ENCODE measurements at regions not wholly inside any gene's neighbourhood (a gene's known extent, or its start where the extent isn't known, plus 50 kb on each side); places are given as distances from the start of the nearest gene placed in this dataset.

DNA sequence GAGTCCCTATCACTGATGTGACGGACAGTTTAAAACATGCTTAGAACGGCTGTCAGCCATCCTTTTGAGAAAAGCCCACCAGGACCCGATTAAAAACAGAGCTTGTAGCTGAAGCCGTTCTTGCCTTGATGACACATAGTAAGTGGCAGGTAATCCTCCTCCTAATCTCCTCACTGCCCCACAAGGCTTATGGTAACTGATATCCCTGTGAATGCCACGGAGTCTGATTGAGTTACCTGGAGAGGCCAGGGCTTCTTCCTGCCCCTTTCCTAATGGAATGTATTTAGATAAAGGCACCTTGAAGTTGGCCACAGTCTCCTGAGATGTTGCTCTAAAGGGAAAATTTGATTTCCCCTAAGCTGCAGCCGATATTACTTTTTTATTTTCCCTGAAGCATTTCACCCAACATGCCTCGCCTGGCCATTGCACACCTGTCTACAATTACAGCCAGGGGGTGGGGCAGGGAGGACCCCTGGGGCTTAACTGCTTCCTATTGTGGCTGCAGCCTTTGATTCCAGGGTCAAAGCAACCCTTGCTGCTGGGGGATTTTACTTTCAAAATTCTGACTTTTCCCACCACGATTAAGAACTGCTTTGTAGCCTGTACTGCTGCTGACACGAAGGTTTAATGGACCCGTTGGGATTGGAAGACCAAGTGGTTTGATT lies 169.0 kb upstream of the GPR26 start:
- DNase-seq (ENCODE audit: low spot score) = no peak

DNA sequence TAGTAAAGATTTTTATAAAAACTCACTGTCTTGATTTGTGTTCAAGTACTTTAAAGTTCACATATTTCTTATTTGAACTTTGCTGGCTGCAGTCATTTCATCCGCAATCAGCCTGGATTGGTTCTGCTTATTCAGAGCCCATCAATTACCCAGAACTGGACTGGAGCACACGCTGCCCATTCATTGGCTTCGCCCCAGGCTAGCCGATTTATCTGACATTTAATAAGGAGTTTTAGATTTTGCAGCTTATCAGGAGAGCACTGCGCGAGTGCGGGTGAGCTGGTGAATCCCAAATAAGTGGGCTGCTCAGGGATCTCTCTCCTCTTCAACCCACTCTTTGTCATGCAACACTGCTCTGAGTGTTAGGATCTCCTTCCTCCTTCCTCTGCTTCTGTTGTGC lies 166.0 kb upstream of the GPR26 start:
- no peak for DNase-seq (ENCODE audit: low spot score)

DNA sequence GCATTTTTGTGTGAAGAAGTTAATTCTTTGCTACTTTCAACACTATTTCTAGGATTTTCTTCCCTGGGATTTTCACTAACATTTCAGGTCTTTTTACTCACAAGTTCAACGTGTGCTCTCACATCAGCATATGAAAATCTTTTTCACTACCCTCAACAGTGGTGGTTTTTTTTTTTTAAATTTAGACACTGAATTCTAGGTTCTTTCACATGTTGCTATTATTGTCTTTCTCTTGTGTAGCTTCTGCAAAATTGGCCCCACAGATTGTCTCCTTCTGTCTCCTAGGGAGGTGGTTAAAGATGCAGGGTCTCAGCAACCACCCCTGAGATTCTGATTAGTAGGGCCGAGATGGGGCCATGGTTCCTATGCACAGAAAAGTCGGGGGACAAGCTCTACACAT lies 165.0 kb upstream of the GPR26 start:
- DNase-seq (ENCODE audit: low spot score) = no peak

DNA sequence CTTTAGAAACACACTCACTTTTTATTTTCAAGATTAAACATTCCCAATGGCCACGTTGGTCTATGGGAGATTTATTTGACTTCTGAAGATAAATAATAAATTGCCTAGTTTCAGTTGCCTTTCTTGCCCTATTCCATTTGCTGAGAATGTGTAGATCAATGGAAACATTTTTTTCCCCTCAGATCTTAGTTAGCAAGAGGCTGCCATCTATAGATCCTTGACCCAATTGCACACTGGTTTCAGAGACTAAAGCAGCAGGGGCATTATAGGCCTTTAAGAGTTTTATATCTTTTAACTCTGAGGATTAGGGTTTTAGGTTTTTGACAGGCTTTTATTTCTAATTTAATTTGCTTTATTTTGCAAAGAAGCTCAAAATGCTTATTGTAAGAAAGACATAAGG lies 163.2 kb upstream of the GPR26 start:
- DNase-seq (ENCODE audit: low spot score) = no peak

DNA sequence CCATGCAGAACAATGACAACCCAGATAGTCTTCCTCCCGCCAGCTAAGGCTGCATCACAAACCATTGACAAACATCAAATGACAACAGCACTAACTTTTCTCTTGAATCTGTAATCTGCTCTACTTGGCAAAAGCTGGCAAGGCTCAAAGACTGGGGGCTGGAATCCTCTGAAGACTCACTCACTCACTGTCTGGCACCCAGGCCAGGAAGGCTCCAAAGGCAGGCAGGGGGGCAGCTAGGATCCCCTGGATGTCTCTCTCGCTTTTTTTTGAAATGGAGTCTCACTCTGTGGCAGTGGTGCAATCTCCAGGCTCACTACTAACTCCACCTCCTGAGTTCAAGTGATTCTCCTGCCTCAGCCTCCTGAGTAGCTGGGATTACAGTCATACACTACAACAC lies 159.7 kb upstream of the GPR26 start:
- no peak for DNase-seq (ENCODE audit: low spot score)

DNA sequence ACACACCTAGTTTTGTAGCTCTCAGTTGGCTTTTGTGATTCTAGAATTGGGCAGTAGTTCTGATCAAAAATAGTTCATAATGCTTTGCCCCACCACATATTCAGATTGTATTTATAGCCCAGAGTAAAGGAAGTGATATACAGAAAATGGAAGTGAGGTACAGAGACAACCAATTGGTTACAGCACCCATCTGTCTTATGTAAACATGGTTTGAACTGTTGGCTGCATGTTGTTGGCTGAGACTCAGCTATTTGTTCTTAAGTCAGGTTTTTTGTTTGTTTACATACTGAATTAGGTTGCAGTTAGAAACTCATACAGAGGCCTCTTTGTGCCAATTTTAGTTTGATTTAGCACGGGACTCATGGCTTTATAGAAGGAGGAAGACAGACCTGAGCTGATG lies 158.9 kb upstream of the GPR26 start:
- DNase-seq (ENCODE audit: low spot score) = peak; percentile 8

DNA sequence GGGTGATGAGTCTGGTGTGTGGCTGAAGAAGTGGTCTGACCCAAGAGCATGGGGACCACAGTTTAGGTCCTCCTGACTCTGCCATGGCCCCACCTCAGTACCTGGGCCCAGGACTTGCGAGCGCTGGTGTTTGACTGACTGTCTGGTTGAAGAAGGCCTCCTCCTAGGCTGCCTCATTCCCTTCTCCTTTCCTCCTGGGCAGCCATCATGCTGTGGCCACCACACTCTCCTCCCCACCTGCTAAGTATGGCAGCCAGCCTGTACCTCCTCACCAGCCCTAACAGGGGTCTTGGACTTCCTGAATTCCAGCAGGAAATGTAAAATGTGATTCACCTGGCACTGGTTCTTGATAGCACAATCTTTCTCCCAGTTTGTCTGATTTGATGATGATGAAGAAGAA lies 156.8 kb upstream of the GPR26 start:
- no peak for DNase-seq (ENCODE audit: low spot score)

DNA sequence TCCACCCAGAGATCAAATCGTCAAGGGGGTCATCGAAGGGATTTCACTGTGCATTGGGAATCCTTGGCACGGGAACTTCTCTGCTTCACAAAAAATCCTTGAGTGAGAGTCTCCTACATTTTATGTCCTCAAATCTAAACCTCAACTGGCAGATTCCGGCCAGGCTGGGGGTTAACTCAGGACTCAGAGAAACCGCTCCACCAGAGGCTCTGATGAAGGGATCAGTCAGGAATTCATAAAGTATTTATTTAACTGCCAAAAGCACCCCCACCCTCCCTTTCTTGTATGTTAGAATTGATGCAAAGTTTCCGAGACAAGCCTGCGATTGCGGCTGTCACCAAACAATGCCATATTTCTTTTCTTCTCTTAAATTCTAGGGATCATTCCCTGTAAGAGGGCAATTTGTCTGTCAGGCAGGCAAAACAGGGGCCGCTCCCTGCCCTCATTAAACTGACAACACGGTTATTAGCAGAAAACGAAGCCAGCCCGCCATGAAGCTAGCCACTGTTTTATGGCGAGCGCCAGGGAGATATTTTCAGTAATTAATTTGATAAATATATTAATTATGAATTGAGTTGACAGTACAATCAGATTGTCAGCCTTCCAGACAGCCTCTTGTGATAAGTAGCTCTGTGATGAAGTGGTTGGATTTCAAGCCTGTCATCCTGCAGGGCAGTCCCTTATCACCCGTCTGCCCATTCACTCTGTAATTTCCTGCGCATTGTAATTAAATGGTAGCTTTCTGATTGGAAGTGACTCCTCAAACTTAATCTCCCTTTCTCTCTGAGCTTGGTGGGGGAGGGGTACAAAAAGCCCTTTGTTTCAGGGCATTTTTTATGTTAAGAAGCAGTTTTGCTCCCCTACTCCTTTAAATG lies 153.0 kb upstream of the GPR26 start:
- peak; percentile 6 for DNase-seq (ENCODE audit: low spot score)

DNA sequence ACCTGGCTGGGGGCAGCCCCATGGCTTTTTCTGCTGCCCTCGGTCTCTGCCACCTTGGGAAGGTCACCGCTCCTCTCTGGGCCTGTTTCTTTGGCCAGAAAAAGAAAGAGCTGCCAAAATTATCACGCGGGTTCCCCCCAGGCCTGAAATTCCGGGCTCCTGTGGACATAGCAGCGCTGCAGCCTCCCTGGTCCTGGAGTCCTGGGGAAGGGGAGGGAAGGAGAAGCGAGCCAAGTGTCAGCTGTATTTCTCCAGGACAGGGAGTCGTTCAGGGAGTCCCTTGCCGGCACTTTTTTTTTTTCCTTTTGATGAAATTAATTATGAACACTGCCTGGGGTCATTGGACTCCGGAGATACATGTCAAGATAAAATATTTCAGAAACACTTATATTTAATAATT lies 152.3 kb upstream of the GPR26 start:
- DNase-seq (ENCODE audit: low spot score) = no peak

DNA sequence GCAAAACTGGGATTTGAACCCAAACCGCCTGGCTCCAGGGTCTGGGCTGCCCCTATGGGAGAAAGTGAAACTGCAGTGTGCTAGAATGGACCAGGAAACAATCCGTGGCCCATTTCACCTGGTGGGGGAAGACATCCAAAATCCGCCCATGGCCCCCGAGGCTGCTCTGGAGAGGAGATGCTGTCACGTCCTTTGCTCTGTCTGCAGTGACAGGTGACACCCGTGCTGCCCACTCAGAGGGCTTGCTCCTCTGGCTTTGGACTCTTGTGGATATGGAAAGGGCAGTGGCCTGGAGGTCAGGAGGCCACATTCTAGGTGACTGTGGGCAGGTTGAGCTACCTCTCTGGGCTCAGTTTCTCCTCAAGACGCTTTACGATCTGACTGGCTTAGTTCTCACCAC lies 151.2 kb upstream of the GPR26 start:
- DNase-seq (ENCODE audit: low spot score) = no peak

DNA sequence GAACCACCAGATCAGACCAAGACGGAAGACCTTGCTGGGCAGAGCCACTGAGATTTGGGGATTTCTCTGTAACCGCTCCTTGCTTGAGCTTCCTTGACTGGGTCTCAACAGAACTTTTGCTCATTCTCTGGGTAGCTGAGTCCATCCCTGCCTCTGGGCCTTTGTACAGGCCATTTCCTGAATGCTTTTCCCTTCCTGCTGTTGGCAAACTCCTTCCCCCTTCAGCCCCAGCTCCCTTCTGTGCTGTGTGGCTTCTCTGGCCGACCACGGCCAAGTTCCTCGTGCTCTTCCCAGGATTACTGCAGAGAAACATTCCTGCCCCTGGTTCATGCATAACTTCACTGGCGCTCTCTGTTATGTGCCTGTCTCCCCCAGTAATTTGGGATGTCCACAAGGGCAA lies 150.5 kb upstream of the GPR26 start:
- no peak for DNase-seq (ENCODE audit: low spot score)

DNA sequence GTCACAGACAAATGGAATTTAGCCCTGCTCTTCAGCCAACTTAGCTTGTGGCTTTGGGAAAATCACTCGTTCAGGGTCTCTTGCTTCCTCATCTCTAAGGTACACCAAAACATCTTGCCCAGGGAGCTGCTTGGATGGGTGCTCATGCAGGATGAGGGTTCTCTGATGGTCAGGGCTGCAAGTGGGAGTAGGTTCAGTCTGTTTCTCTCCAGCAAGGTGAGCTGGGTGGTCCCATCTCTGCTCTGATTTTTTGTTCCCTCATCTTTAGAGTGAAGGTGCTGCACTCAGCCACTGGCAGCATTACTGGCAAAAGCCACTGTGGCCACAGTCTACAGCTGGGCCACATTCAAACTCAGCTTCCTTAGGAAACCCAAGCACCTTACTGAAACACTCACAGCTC lies 149.9 kb upstream of the GPR26 start:
- DNase-seq (ENCODE audit: low spot score) = no peak

DNA sequence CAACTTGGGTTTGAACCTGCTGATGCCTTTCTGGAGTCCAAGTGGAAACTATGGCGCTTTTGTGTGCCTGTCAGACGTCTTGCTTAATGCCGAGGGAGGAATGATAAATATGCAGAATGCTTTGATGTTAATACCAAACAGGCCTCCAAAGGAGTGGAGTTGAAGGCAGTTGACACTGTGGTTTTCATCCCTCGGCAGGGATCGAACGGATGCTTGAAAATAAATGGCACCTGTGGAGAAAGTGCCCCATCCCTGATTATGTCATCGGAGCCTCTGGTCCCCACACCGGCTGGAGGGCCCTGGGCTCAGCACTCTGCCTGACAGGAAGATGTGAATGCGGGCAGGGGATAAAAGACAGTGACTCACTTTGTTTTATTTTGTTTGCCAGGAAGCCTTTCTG lies 148.7 kb upstream of the GPR26 start:
- no peak for DNase-seq (ENCODE audit: low spot score)

DNA sequence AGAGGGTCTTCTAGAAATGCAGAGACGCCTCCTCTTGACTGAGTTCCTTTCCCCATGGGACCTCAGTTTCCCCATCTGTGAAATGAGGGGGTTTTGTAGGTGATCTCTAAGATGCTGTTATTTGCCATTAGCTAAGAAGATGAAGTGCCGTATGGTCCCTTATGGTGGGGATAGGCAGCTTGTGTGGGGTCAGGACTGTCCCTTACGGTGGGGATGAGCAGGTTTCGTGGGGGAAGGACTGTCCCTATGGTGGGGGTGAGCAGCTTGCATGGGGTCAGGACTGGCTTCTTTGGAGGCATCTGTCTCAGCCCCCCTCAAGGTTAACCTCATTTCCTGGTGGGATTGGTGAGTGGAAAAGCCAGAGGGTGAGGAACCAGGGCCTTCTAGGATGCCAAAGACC lies 148.3 kb upstream of the GPR26 start:
- no peak for DNase-seq (ENCODE audit: low spot score)

DNA sequence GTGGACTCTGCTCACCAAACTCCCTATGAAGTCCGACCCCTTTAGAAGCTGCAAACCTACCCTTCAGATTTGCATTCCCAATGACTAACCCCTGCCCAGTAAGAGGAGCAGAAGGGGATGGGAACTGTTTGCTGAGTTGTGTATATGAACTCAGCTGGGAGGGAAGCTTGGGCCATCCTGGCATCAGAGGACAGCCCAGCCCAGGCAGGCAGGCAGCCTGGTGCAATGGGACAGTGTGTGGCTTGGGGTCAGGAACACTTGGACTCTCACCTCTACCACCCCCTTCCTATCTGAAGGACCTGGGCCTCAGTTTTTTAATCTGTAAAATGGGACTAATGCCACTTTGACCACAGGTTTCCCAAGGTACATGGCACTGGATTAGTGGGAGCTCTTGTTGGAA lies 147.4 kb upstream of the GPR26 start:
- DNase-seq (ENCODE audit: low spot score) = no peak

DNA sequence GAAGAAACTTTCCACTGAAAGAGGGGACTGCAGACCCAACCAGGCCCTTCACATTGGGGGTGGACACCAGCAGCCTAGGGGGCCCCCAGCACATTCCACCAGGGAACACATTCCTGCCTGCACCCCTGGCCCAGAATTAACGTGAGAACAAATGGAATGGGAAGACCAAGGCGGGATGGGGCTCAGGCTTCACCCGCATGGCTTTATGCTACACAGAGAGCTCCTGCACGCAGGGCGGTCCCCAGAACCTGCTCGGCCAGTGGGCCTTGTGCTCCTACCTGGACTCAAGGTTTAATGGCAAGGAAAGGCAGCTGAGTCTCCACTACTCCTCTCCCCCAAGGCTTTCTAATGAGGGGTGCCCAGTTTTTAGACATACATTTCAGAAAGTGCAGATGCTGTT lies 146.3 kb upstream of the GPR26 start:
- no peak for DNase-seq (ENCODE audit: low spot score)

DNA sequence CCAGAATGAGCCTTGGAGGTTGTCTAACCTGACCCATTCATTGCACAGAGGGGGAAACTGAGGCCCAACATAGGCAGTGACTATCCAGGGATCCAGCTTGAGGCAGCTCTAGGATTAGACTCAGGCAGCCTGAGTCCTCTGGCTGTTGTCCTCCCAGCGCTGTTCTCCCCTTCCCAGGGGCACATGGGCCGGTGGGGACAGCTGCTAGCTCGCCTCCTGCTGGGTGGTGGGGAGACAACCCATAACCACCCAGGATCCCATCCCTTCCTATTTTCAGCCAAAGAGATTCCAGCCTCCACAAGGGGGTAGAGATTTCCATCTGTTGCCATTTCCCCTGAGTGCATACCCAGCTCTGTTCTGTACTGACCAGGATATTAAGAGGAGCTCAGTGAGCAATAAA lies 145.1 kb upstream of the GPR26 start:
- DNase-seq (ENCODE audit: low spot score) = no peak

DNA sequence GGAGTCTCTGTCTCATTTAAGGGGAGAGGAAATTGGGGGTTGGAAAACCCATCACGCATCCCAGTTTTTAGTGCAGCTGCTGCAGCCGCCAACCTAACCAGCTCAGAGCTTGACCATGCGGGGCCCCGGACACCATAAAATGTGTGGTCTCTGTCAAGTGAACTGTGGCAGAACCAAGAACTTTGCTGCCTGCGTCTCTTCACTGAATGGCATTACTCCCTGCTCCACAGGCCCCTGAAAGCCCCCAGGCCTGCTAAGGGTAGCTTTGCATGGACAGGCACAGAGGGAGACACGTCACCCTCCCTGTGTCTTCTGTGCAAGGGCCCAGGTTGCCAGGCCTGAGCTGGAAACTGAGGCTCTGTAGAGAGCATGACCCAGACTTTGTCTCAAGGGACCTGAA lies 144.6 kb upstream of the GPR26 start:
- no peak for DNase-seq (ENCODE audit: low spot score)

DNA sequence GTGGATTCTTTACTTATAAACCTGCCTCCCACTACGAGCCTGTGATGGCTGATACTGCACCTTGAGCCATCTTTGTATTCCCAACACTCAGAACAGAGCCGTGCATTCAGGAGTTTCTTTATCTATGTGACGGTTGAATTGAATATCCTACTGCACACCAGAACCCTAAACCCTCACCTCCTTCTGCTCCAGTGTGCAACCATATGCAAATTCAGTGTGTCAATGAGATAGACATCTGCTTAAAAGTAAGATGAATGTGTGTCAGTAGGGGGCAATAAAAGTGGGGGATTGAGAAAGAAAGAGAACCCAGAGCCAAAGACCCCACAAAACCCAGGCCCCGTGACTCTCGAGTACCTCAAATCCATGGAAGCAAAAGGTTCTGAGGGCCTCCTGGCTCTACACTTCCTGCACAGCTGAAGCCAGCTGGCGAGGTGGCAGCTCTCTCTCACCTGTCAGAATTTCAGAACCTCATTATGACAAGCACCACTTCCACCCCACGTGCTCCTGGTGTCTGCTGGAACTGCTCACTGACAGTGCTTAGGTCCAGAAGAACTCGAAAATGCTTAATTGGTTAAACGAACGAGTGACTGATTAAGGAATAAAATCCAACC lies 143.3 kb upstream of the GPR26 start:
- no peak for DNase-seq (ENCODE audit: low spot score)

DNA sequence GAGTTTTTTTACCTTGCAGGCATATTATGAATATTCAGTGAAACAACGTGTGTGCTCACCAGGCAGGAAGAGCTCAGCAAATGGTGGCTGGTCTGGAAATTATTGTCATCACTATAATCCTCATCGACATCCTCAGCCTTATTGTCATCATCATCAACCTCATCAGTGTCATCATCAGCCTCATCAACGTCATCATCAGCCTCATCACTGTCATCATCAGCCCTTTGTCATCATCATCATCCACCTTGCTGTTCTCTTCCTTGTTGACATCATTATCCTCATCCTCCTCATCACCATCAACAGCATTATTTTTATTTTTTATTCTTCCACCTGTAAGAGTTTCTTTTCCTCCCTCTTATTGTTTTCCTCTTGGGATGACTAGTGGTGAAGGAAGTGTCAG lies 142.3 kb upstream of the GPR26 start:
- no peak for DNase-seq (ENCODE audit: low spot score)

DNA sequence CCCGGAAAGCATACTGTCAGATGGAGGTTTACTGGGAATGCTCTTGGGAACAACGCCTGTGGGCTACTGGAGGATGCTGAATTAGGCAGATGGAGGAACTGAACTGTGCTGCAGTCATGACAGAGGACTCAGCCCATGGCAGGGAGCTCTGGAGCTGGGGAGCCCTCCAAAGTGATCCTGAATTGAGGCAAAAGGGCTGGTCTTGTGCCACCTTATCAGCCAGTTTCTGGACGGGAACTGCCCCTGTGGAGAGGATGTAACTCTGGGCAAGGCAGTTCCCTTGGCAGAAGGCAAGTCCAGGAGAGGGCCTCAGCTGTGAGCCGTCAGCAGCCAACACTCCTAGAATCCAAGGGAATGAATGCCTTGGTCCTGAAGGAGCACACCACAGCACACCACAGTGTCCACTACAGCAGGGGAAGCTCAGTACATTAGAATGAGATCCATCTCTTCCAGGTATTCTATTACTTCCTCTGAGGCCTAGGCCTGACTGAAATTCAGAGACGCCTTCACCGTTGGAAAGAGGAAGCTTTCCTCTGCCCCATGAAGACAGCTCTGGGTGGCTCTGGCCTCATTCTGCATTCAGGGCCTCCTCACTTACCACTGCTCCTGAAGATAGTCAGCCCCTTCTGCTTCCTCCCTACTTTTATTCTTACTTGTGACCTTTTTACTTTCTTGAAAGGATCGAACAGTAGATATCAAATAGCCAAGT lies 139.6 kb upstream of the GPR26 start:
- no peak for DNase-seq (ENCODE audit: low spot score)

DNA sequence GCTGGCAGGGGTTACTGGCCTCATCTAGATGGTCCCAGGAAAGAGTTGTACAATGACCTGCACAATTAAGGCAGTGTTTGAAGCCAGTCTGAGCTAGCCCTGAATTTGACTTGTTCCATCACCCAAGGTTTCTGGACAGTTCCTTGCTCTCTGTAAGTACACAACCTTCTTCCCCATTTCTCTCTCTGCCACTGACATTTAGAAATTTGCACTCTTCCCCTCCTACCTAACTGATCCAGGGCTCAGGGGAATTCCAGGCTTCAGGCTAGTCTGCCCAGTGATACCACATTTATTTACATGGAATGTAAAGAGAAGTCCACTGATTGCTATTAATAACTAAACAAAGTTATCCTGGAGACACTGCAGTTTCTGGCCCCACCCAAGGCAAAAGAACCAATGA lies 139.0 kb upstream of the GPR26 start:
- DNase-seq (ENCODE audit: low spot score) = no peak
